ENCODE measurements at regions not wholly inside any gene's neighbourhood (a gene's known extent, or its start where the extent isn't known, plus 50 kb on each side); places are given as distances from the start of the nearest gene placed in this dataset.
A peak's percentile ranks its signal among the peaks of the same experiment; 100 is the strongest.

GRCh38 chr2:195604706-195605105 is 52.3 kb upstream of the SLC39A10 start:
- Histone ChIP-seq H2BK120ac (replicated peaks; ENCODE audit: low read depth, low read length) (no peak overlapping the region), H2BK15ac (ENCODE audit: low read length) (no peak overlapping the region), H3K27me3 (replicated peaks in 1 of 4; ENCODE audit: control insufficient read depth in 3 of 4, extremely low read depth in 1 of 4, insufficient read depth in 3 of 4, low read length in 3 of 4) (no peaks in the 10 kb centered on the region), H4K91ac (replicated peaks; ENCODE audit: insufficient read length, low read length) (no peak overlapping the region), H3K4me3 (ENCODE audit: extremely low read depth in 1 of 4, insufficient read depth in 2 of 4, low read depth in 3 of 4, low read length in 4 of 4) (no peak overlapping the region), H3K27ac (ENCODE audit: low read depth, low read length) (no peak overlapping the region), H3K14ac (ENCODE audit: insufficient read length) (no peak overlapping the region), H3K4me1 (replicated peaks in 1 of 4; ENCODE audit: control insufficient read depth in 3 of 4, insufficient read depth in 4 of 4, low read length in 3 of 4) (peaks cover 0 to 7% (median 2%) of the 10 kb centered on the region in 4 experiments; a peak in 2 of 7 replicates), H3K9ac (replicated peaks in 1 of 4; ENCODE audit: extremely low read depth in 1 of 4, low read depth in 3 of 4, low read length in 3 of 4) (no peak overlapping the region), H4K8ac (ENCODE audit: extremely low read depth, insufficient read depth, low read length) (no peak overlapping the region), H2AFZ (ENCODE audit: low read length) (no peak overlapping the region), H2AK5ac (ENCODE audit: low read depth, low read length) (no peak overlapping the region), H3K4ac (replicated peaks; ENCODE audit: insufficient read length, low read depth, low read length) (no peak overlapping the region), H4K20me1 (replicated peaks in 1 of 2; ENCODE audit: control insufficient read depth in 1 of 2, insufficient read depth in 2 of 2, low read length in 2 of 2) (no peaks in the 10 kb centered on the region), H3K4me2 (ENCODE audit: insufficient read depth in 1 of 2, low read depth in 2 of 2, low read length in 2 of 2) (no peak overlapping the region), H3K9me3 (ENCODE audit: insufficient read depth in 2 of 2, low read depth in 1 of 2, low read length in 1 of 2) (no peaks in the 10 kb centered on the region), H3K36me3 (ENCODE audit: control insufficient read depth in 2 of 4, insufficient read depth in 4 of 4, low read length in 3 of 4) (no peaks in the 10 kb centered on the region), H3K23ac (ENCODE audit: insufficient read length) (no peak overlapping the region), H2BK5ac (ENCODE audit: low read depth, low read length) (no peak overlapping the region), H3K56ac (replicated peaks; ENCODE audit: insufficient read length, low read depth, low read length) (no peak overlapping the region), H3K18ac (ENCODE audit: extremely low read depth, low read length) (no peak overlapping the region), H4K5ac (ENCODE audit: insufficient read length, low read depth, low read length) (no peak overlapping the region), H3K79me2 (ENCODE audit: control insufficient read depth in 1 of 2, insufficient read depth in 2 of 2, low read length in 2 of 2) (peaks cover 0 to 43% of the 10 kb centered on the region in 2 experiments; a peak in 2 of 4 replicates), H2BK12ac (ENCODE audit: low read depth, low read length) (peak overlapping the region; percentile 85; the same call in 1 of the 2 replicates), H2BK20ac (ENCODE audit: low read length) (no peak overlapping the region), H3K23me2 (ENCODE audit: low read depth, low read length) (no peaks in the 10 kb centered on the region), H3K79me1 (ENCODE audit: low read depth, low read length) (no peaks in the 10 kb centered on the region; the same call in 1 of the 2 replicates)
- DNase-seq (ENCODE audit: low read depth in 1 of 2, low spot score in 2 of 2) (no peak), FAIRE-seq (no peak)
- WGBS, 2 experiments (ENCODE audit: extremely low coverage in 1 of 2, insufficient coverage in 1 of 2, insufficient read length in 1 of 2, insufficient replicate concordance in 2 of 2, low coverage in 1 of 2, low lambda C conversion rate in 2 of 2, missing lambda C conversion rate in 1 of 2): 90% methylated on average over 5 of the region's 5 CpGs; no CpG with 5 or more reads in 1 of the 2 experiments
- ChIA-PET POLR2A (ENCODE audit: partially characterized antibody) (no interaction called here), CTCF (ENCODE audit: partially characterized antibody) (no interaction called here)
- TF ChIP-seq TBP (IDR thresholded peaks at IDR 0.05; ENCODE audit: low read depth, low read length) (no peak), RBBP5 (IDR thresholded peaks at IDR 0.05; ENCODE audit: borderline replicate concordance, low read depth, low read length) (no peak), POLR2A (IDR thresholded peaks at IDR 0.05; ENCODE audit: control extremely low read depth in 1 of 2, low read depth in 2 of 2, low read length in 2 of 2) (no peak), GTF2F1 (IDR thresholded peaks at IDR 0.05; ENCODE audit: borderline replicate concordance, low read depth, low read length) (no peak), ASH2L (IDR thresholded peaks at IDR 0.05; ENCODE audit: low read length) (no peak), GABPA (IDR thresholded peaks at IDR 0.05; ENCODE audit: borderline replicate concordance, insufficient read depth, low read length) (no peak), CHD2 (IDR thresholded peaks at IDR 0.05; ENCODE audit: low read length) (no peak), BACH1 (IDR thresholded peaks at IDR 0.05; ENCODE audit: low read length) (no peak), KDM5A (IDR thresholded peaks at IDR 0.05; ENCODE audit: low read length) (no peak), HDAC6 (IDR thresholded peaks at IDR 0.05; ENCODE audit: low read depth, low read length) (no peak), JUN (IDR thresholded peaks at IDR 0.05; ENCODE audit: low read depth, low read length) (no peak), E2F6 (IDR thresholded peaks at IDR 0.05) (no peak), KDM1A (IDR thresholded peaks at IDR 0.05; ENCODE audit: borderline replicate concordance, low read length) (no peak), MAX (IDR thresholded peaks at IDR 0.05) (no peak), KDM4A (IDR thresholded peaks at IDR 0.05; ENCODE audit: low read depth, low read length, severe bottlenecking) (no peak)
